CD4-positive, alpha-beta T cell treated with Interleukin-17A for 4 hours (primary cell): ENCODE measurements at regions not wholly inside any gene's neighbourhood (a gene's known extent, or its start where the extent isn't known, plus 50 kb on each side); places are given as distances from the start of the nearest gene placed in this dataset.
"Not testable (repeated sequence)": the region's sequence is repeated elsewhere in the genome, so short reads cannot be mapped to it uniquely, and the experiment has no call there.

ENCODE experiments used
- DNase-seq: peaks from one replicate; pipeline ENCODE4 v3.0.0-alpha.2; 2020; ENCODE audit warnings: mixed read lengths

GRCh38 chr18:11511434-11512095 lies 97.8 kb upstream of the SLC35G4 start:
- no peak for DNase-seq

GRCh38 chr18:11506856-11507255 lies 102.5 kb upstream of the SLC35G4 start:
- DNase-seq, result no peak

- DNase-seq, result no peak
These were observed 103.4 kb upstream of the SLC35G4 start for GRCh38 chr18:11505993-11506392.

- DNase-seq, result no peak
These were observed 104.4 kb upstream of the SLC35G4 start for GRCh38 chr18:11504962-11505361.

GRCh38 chr18:11502368-11502767 lies 107.0 kb upstream of the SLC35G4 start:
- no peak for DNase-seq

- no peak for DNase-seq
These were observed 108.0 kb upstream of the SLC35G4 start for GRCh38 chr18:11501352-11501751.

- DNase-seq, result no peak
These were observed 109.0 kb upstream of the SLC35G4 start for GRCh38 chr18:11500153-11501122.

- DNase-seq, result no peak
These were observed 110.6 kb upstream of the SLC35G4 start for GRCh38 chr18:11498821-11499220.

- no peak for DNase-seq
These were observed 111.8 kb upstream of the SLC35G4 start for GRCh38 chr18:11497585-11497984.

GRCh38 chr18:11496526-11497172 lies 112.7 kb upstream of the SLC35G4 start:
- no peak for DNase-seq

GRCh38 chr18:11495441-11495840 lies 114.0 kb upstream of the SLC35G4 start:
- no peak for DNase-seq

- DNase-seq, result no peak
These were observed 115.3 kb upstream of the SLC35G4 start for GRCh38 chr18:11494107-11494506.

- no peak for DNase-seq
These were observed 120.0 kb upstream of the SLC35G4 start for GRCh38 chr18:11489266-11489899.

GRCh38 chr18:11488175-11488574 lies 121.2 kb upstream of the SLC35G4 start:
- no peak for DNase-seq

- no peak for DNase-seq
These were observed 122.0 kb upstream of the SLC35G4 start for GRCh38 chr18:11487390-11487789.

- DNase-seq, result no peak
These were observed 127.1 kb upstream of the SLC35G4 start for GRCh38 chr18:11482271-11482670.

- DNase-seq, result no peak
These were observed 128.7 kb upstream of the SLC35G4 start for GRCh38 chr18:11480692-11481091.

- not testable (repeated sequence) for DNase-seq
These were observed 130.4 kb upstream of the SLC35G4 start for GRCh38 chr18:11479031-11479430.

GRCh38 chr18:11470941-11471340 lies 138.5 kb upstream of the SLC35G4 start:
- no peak for DNase-seq

- no peak for DNase-seq
These were observed 140.8 kb upstream of the SLC35G4 start for GRCh38 chr18:11468617-11469016.

GRCh38 chr18:11468120-11468519 lies 141.3 kb upstream of the SLC35G4 start:
- DNase-seq, result no peak

GRCh38 chr18:11467611-11468010 lies 141.8 kb upstream of the SLC35G4 start:
- DNase-seq, result no peak

GRCh38 chr18:11464129-11464528 lies 145.3 kb upstream of the SLC35G4 start:
- no peak for DNase-seq
